HEK293T (cell line): ENCODE measurements at regions not wholly inside any gene's neighbourhood (a gene's known extent, or its start where the extent isn't known, plus 50 kb on each side); places are given as distances from the start of the nearest gene placed in this dataset.

ENCODE experiments used
- CTCF ChIA-PET: fragments of 350-600 bp; formaldehyde crosslinking; extraction: SDS; loops from one replicate; lab custom pipeline; 2021; ENCODE audit warnings: antibody characterized with exemption, inconsistent platforms; lab: Yijun Ruan, JAX
- POLR2A ChIA-PET: fragments of 350-600 bp; formaldehyde crosslinking; extraction: SDS; loops from one replicate; lab custom pipeline; 2020; ENCODE audit warnings: antibody characterized with exemption, inconsistent platforms; lab: Yijun Ruan, JAX
- DNase-seq: peaks from one replicate; pipeline ENCODE4 v3.0.0; 2012; ENCODE audit warnings: mixed read lengths; ENCODE audit errors: extremely low spot score
- ARNT ChIP-seq: fragments of 450-650 bp; IDR thresholded peaks from 2 replicates; pipeline ENCODE4 v1.6.1; 2017; ENCODE audit warnings: mild to moderate bottlenecking
- BHLHE40 ChIP-seq: fragments of 450-650 bp; IDR thresholded peaks from 2 replicates; pipeline ENCODE4 v1.6.1; 2016; ENCODE audit warnings: mild to moderate bottlenecking, moderate library complexity, borderline replicate concordance
- CTBP1 ChIP-seq: fragments of 450-650 bp; IDR thresholded peaks from 2 replicates; pipeline ENCODE4 v1.6.1; 2016; ENCODE audit warnings: borderline replicate concordance
- ELF4 ChIP-seq: fragments of 450-650 bp; IDR thresholded peaks from 2 replicates; pipeline ENCODE4 v1.6.1; 2017; ENCODE audit warnings: antibody characterized with exemption
- FOXA1 ChIP-seq: fragments of 450-650 bp; IDR thresholded peaks from 2 replicates; pipeline ENCODE4 v1.6.1; 2016; ENCODE audit warnings: mild to moderate bottlenecking
- FOXK2 ChIP-seq: fragments of 450-650 bp; IDR thresholded peaks from 2 replicates; pipeline ENCODE4 v1.6.1; 2016; ENCODE audit warnings: mild to moderate bottlenecking
- FOXM1 ChIP-seq: fragments of 450-650 bp; IDR thresholded peaks from 2 replicates; pipeline ENCODE4 v1.6.1; 2017; ENCODE audit warnings: mild to moderate bottlenecking, borderline replicate concordance
- HDGF ChIP-seq: fragments of 450-650 bp; IDR thresholded peaks from 2 replicates; pipeline ENCODE4 v1.6.1; 2017; ENCODE audit warnings: antibody characterized with exemption, borderline replicate concordance
- L3MBTL2 ChIP-seq: fragments of 450-650 bp; conservative IDR thresholded peaks from 2 replicates; pipeline ENCODE4 v1.6.1; 2016; ENCODE audit warnings: mild to moderate bottlenecking
- LEF1 ChIP-seq: fragments of 450-650 bp; IDR thresholded peaks from 2 replicates; pipeline ENCODE4 v1.6.1; 2017; ENCODE audit warnings: mild to moderate bottlenecking, borderline replicate concordance
- NFRKB ChIP-seq: fragments of 450-650 bp; IDR thresholded peaks from 2 replicates; pipeline ENCODE4 v1.6.1; 2016; ENCODE audit warnings: mild to moderate bottlenecking, moderate library complexity
- PKNOX1 ChIP-seq: fragments of 450-650 bp; IDR thresholded peaks from 2 replicates; pipeline ENCODE4 v1.6.1; 2016
- SP1 ChIP-seq: fragments of 450-650 bp; IDR thresholded peaks from 2 replicates; pipeline ENCODE4 v1.6.1; 2017
- SUZ12 ChIP-seq: fragments of 450-650 bp; IDR thresholded peaks from 2 replicates; pipeline ENCODE4 v1.6.1; 2016; ENCODE audit warnings: mild to moderate bottlenecking
- TARDBP ChIP-seq: fragments of 450-650 bp; IDR thresholded peaks from 2 replicates; pipeline ENCODE4 v1.6.1; 2016
- ZNF384 ChIP-seq: fragments of 450-650 bp; IDR thresholded peaks from 2 replicates; pipeline ENCODE4 v1.6.1; 2016

- no peak for DNase-seq
- TF ChIP-seq HDGF (no peak), L3MBTL2 (no peak), ARNT (no peak), NFRKB (no peak), ELF4 (no peak), LEF1 (no peak), FOXA1 (no peak), FOXM1 (no peak), CTBP1 (no peak), SP1 (no peak)
- ChIA-PET POLR2A (no interaction called here), CTCF (no interaction called here)
These were observed 215.9 kb upstream of the BMP4 start for GRCh38 chr14:54172562-54172961.

GRCh38 chr14:54173802-54174201, 217.2 kb upstream of the BMP4 start:
- CTCF ChIA-PET, result interaction anchor here (0.8 to 2.9 kb wide), 6 partner anchors 8 to 159 kb away, joined by 3 to 10 read pairs (median 6); no protein-coding TSS in a partner anchor
- no peak for DNase-seq
- TF ChIP-seq FOXM1, result no peak
- no peak for TF ChIP-seq CTBP1
- TF ChIP-seq NFRKB, result no peak
- TF ChIP-seq HDGF, result no peak
- POLR2A ChIA-PET, result no interaction called here

- ChIA-PET CTCF (interaction anchor here (0.9 to 2.9 kb wide), 9 partner anchors 9 to 174 kb away, joined by 3 to 10 read pairs (median 7); no protein-coding TSS in a partner anchor), POLR2A (interaction anchor here (0.7 to 1.0 kb wide), 2 partner anchors 212 to 221 kb away, joined by 3 to 4 read pairs; no protein-coding TSS in a partner anchor)
- TF ChIP-seq L3MBTL2, result no peak
- no peak for TF ChIP-seq CTBP1
- no peak for TF ChIP-seq TARDBP
- DNase-seq, result no peak
These were observed 217.8 kb upstream of the BMP4 start for GRCh38 chr14:54174457-54174856.

GRCh38 chr14:54175298-54175942, 218.8 kb upstream of the BMP4 start:
- POLR2A ChIA-PET, result interaction anchor here (1.0 kb wide), 1 partner anchor 222 kb away, joined by 4 read pairs; no protein-coding TSS in a partner anchor
- no peak for TF ChIP-seq CTBP1
- no peak for TF ChIP-seq FOXK2
- TF ChIP-seq ARNT, result no peak
- no peak for TF ChIP-seq ELF4

GRCh38 chr14:54177019-54177418, 219.8 kb upstream of the CDKN3 start:
- POLR2A ChIA-PET, result no interaction called here
- TF ChIP-seq ELF4, result no peak
- no peak for TF ChIP-seq CTBP1
- no peak for TF ChIP-seq LEF1
- TF ChIP-seq FOXA1, result no peak
- no peak for TF ChIP-seq ZNF384
- TF ChIP-seq PKNOX1, result no peak
- no peak for TF ChIP-seq FOXK2
- TF ChIP-seq SUZ12, result no peak
- TF ChIP-seq TARDBP, result no peak
- no peak for TF ChIP-seq ARNT
- no peak for TF ChIP-seq FOXM1
- no peak for TF ChIP-seq SP1
- no peak for TF ChIP-seq HDGF
- no peak for TF ChIP-seq NFRKB
- no peak for TF ChIP-seq BHLHE40
- CTCF ChIA-PET, result interaction anchor here (0.6 to 0.7 kb wide), 2 partner anchors 10 to 167 kb away, joined by 3 to 4 read pairs; no protein-coding TSS in a partner anchor
- no peak for DNase-seq

More at GRCh38 chr14:54175298-54175942, 218.8 kb upstream of the BMP4 start:
- CTCF ChIA-PET, result interaction anchor here (0.5 to 2.9 kb wide), 18 partner anchors 8 to 1293 kb away, joined by 3 to 10 read pairs (median 4); no protein-coding TSS in a partner anchor
- DNase-seq, result peak; percentile 60

- TF ChIP-seq PKNOX1 (peak; percentile 65), SUZ12 (no peak)
- DNase-seq, result no peak
- CTCF ChIA-PET, result interaction anchor here (0.5 to 1.9 kb wide), 6 partner anchors 9 to 252 kb away, joined by 3 to 10 read pairs (median 4); no protein-coding TSS in a partner anchor
- POLR2A ChIA-PET, result no interaction called here
These were observed 218.9 kb upstream of the CDKN3 start for GRCh38 chr14:54177641-54178621.

GRCh38 chr14:54182419-54183045, 214.3 kb upstream of the CDKN3 start:
- no peak for DNase-seq
- POLR2A ChIA-PET, result no interaction called here
- CTCF ChIA-PET, result no interaction called here
- peak; percentile 69 for TF ChIP-seq PKNOX1
- no peak for TF ChIP-seq LEF1
